Heart left ventricle (tissue), 16 donors: ENCODE measurements at regions not wholly inside any gene's neighbourhood (a gene's known extent, or its start where the extent isn't known, plus 50 kb on each side); places are given as distances from the start of the nearest gene placed in this dataset.
"Not testable (repeated sequence)": the region's sequence is repeated elsewhere in the genome, so short reads cannot be mapped to it uniquely, and the experiment has no call there.

Experiments used
- ATAC-seq, 4 donors: fragments of 200-7000 bp; cut with Tn5 transposase; one replicate each; pipeline ENCODE4 v1.9.1; 2020 to 2022; ENCODE audit warnings: moderate library complexity in 4 of 4, mild to moderate bottlenecking in 3 of 4, moderate number of reproducible peaks in 1 of 4
- DNase-seq, 5 donors: peaks; one replicate each; pipeline ENCODE4 v3.0.0-alpha.2; 2020
- H3K27ac ChIP-seq, 12 donors: fragments of 200-600 bp; sonication (generic) in 4 of 12; one replicate each; pipeline versions ENCODE4 v1.5.0 to v1.8.0; 2016 to 2022; ENCODE audit warnings: mild to moderate bottlenecking in 2 of 12
- H3K27me3 ChIP-seq, 9 donors: fragments of 200-600 bp; sonication (generic) in 2 of 9; one replicate each; pipeline versions ENCODE4 v1.5.1 to v1.8.0; 2016 to 2022; ENCODE audit warnings: mild to moderate bottlenecking in 3 of 9
- H3K36me3 ChIP-seq, 9 donors: fragments of 200-600 bp; sonication (generic) in 2 of 9; one replicate each; pipeline versions ENCODE4 v1.5.0 to v1.8.0; 2018 to 2022; ENCODE audit warnings: mild to moderate bottlenecking in 2 of 9
- H3K4me1 ChIP-seq, 12 donors: fragments of 200-600 bp; sonication (generic) in 4 of 12; one replicate each; pipeline versions ENCODE4 v1.5.0 to v1.8.0; 2016 to 2022; ENCODE audit warnings: mild to moderate bottlenecking in 3 of 12
- H3K4me3 ChIP-seq, 12 donors: fragments of 200-600 bp; sonication (generic) in 4 of 12; one replicate each; pipeline versions ENCODE4 v1.5.0 to v1.8.0; 2017 to 2022; ENCODE audit warnings: mild to moderate bottlenecking in 9 of 12, moderate library complexity in 4 of 12
- H3K9me3 ChIP-seq, 12 donors: fragments of 200-600 bp; sonication (generic) in 4 of 12; one replicate each; pipeline versions ENCODE4 v1.5.0 to v1.8.0; 2016 to 2022; ENCODE audit warnings: mild to moderate bottlenecking in 1 of 12
- CTCF ChIP-seq, 12 donors: fragments of 200-600 bp; sonication (generic) in 4 of 12; IDR thresholded peaks; one replicate each; pipeline versions ENCODE4 v1.5.0 to v1.8.0; 2018 to 2022; ENCODE audit warnings: antibody characterized with exemption in 12 of 12, mild to moderate bottlenecking in 5 of 12
- POLR2A ChIP-seq, 2 donors: fragments of 450-650 bp; IDR thresholded peaks; one replicate each; pipeline ENCODE4 v1.6.1; 2017; ENCODE audit warnings: antibody characterized with exemption in 2 of 2, mild to moderate bottlenecking in 2 of 2, moderate library complexity in 2 of 2
- WGBS, 4 donors: extraction: QIAGEN DNeasy Blood & Tissue Kit in 2 of 4; methylation state at CpG; one replicate each; pipeline versions ENCODE4 v1.1.5 to v1.1.7; 2013 to 2018; 5-methylcytosine and 5-hydroxymethylcytosine counted together
- intact Hi-C, 10 donors: fragments of 100-400 bp; cut with DNase I; formaldehyde crosslinking; loops; one replicate each; pipeline versions ENCODE4 v1.11.1 to v1.14.2; 2022
- donor health status: ischemic (EF 13 %, LVEDD 7.1; RV severe dilation, severe dysfunction).
- donor health status: healthy with polysubstance abuse.
- donor health status: DM: no; HTN: yes; CAD: no.
- donor health status: DM: no; HTN: no; CAD: no.
- donor health status: ischemic (EF 25% LVEDD 6.9; RV normal size, moderate dysfunction).
- donor health status: ischemic (EF 25% LVEDD 5.7; RV mildly dilated, moderate dysfunction).
- donor health status: healthy.
- donor health status: DM: yes; HTN: yes; CAD: no.
- donor health status: ischemic (EF 35%, LVEDD 5.7; RV mildly dilated, moderate dysfunction).
- donor health status: nonischemic (EF 11% LVEDD 7.7; RV severe dilation, severe dysfunction).
- donor health status: DM: yes; HTN: yes; CAD: no.
- donor health status: PGD.
- donor health status: ischemic (EF 29% LVEDD 5.4; RV normal size, mild dysfunction).
- donor health status: nonischemic (EF 23%, LVEDD 6.1; RV moderate dilation, normal function).

GRCh38 chr12:112705037-112705632 is 86.4 kb upstream of the RPH3A start:
- no peak for ATAC-seq
- Histone ChIP-seq H3K27me3 (peaks cover 0 to 19% (median 0%) of the 10 kb centered on the region in 9 donors), H3K27ac (no peak overlapping the region)

GRCh38 chr12:112710414-112710813 is 81.1 kb upstream of the RPH3A start:
- DNase-seq (no peak), ATAC-seq (no peak)
- WGBS, 4 donors, result 59 to 64% (median 62%) methylated on average over 4 of the region's 4 CpGs
- intact Hi-C loops, result no loop called here
- TF ChIP-seq CTCF (IDR thresholded peaks at IDR 0.05) (no peak), POLR2A (IDR thresholded peaks at IDR 0.05) (no peak)
- H3K4me3 ChIP-seq, result no peak overlapping the region
- H3K27me3 ChIP-seq, result peaks cover 0 to 19% (median 0%) of the 10 kb centered on the region in 9 donors
- H3K27ac ChIP-seq, result no peak overlapping the region
- no peaks in the 10 kb centered on the region for H3K36me3 ChIP-seq
- no peaks in the 10 kb centered on the region for H3K9me3 ChIP-seq
- no peaks in the 10 kb centered on the region for H3K4me1 ChIP-seq

More at GRCh38 chr12:112705037-112705632, 86.4 kb upstream of the RPH3A start:
- intact Hi-C loops, result no loop called here
- no peak for DNase-seq
- H3K4me3 ChIP-seq, result no peak overlapping the region
- H3K9me3 ChIP-seq, result no peaks in the 10 kb centered on the region
- H3K36me3 ChIP-seq, result no peaks in the 10 kb centered on the region
- TF ChIP-seq POLR2A (IDR thresholded peaks at IDR 0.05), result no peak
- no peak for TF ChIP-seq CTCF (IDR thresholded peaks at IDR 0.05)
- H3K4me1 ChIP-seq, result no peaks in the 10 kb centered on the region

- intact Hi-C loops, result no loop called here
- TF ChIP-seq POLR2A (IDR thresholded peaks at IDR 0.05), result no peak
- TF ChIP-seq CTCF (IDR thresholded peaks at IDR 0.05), result no peak
- peaks cover 0 to 19% (median 0%) of the 10 kb centered on the region in 9 donors for H3K27me3 ChIP-seq
Measured at GRCh38 chr12:112711026-112711425, 80.5 kb upstream of the RPH3A start.

GRCh38 chr12:112711507-112711906 is 80.0 kb upstream of the RPH3A start:
- H3K27ac ChIP-seq, result no peak overlapping the region
- intact Hi-C loops, result no loop called here
- no peak overlapping the region for H3K4me3 ChIP-seq
- 60 to 69% (median 61%) methylated on average over 5 of the region's 5 CpGs for WGBS, 4 donors
- no peak for TF ChIP-seq POLR2A (IDR thresholded peaks at IDR 0.05)
- no peak for TF ChIP-seq CTCF (IDR thresholded peaks at IDR 0.05)
- no peaks in the 10 kb centered on the region for H3K9me3 ChIP-seq
- H3K27me3 ChIP-seq, result peaks cover 0 to 15% (median 0%) of the 10 kb centered on the region in 9 donors
- no peak for DNase-seq
- H3K36me3 ChIP-seq, result no peaks in the 10 kb centered on the region
- no peaks in the 10 kb centered on the region for H3K4me1 ChIP-seq
- no peak for ATAC-seq

More at GRCh38 chr12:112711026-112711425, 80.5 kb upstream of the RPH3A start:
- Histone ChIP-seq H3K4me1 (no peaks in the 10 kb centered on the region), H3K27ac (no peak overlapping the region), H3K36me3 (no peaks in the 10 kb centered on the region), H3K4me3 (no peak overlapping the region), H3K9me3 (no peaks in the 10 kb centered on the region)
- ATAC-seq (no peak), DNase-seq (no peak)
- WGBS, 4 donors, result 71 to 83% (median 77%) methylated on average over 3 of the region's 3 CpGs

GRCh38 chr12:112712751-112713150 is 78.8 kb upstream of the RPH3A start:
- H3K4me1 ChIP-seq, H3K36me3 ChIP-seq, H3K27ac ChIP-seq, ATAC-seq, H3K4me3 ChIP-seq, DNase-seq, H3K9me3 ChIP-seq, intact Hi-C loops: not testable (repeated sequence)
- 49 to 78% (median 53%) methylated on average over 2 of the region's 2 CpGs; no CpG with 5 or more reads in 1 of the 4 donors for WGBS, 4 donors
- H3K27me3 ChIP-seq, result peaks cover 0 to 13% (median 0%) of the 10 kb centered on the region in 9 donors
